HepG2 (cell line): ENCODE measurements at regions not wholly inside any gene's neighbourhood (a gene's known extent, or its start where the extent isn't known, plus 50 kb on each side); places are given as distances from the start of the nearest gene placed in this dataset.

Source experiments
- ELF1 ChIP-seq: sonication (generic); formaldehyde crosslinking; IDR thresholded peaks from 2 replicates; pipeline ENCODE4 v1.4.0; 2020; ENCODE audit warnings: missing genetic modification reagents
- FOXO1 ChIP-seq: sonication (generic); formaldehyde crosslinking; IDR thresholded peaks from 2 replicates; pipeline ENCODE4 v1.4.0; 2020; ENCODE audit warnings: missing genetic modification reagents
- NFKBIZ ChIP-seq: IDR thresholded peaks from 2 replicates; pipeline ENCODE4 v1.6.1; 2018; ENCODE audit warnings: missing genetic modification reagents, missing compliant biosample characterization
- PRMT3 ChIP-seq: sonication (generic); formaldehyde crosslinking; IDR thresholded peaks from 2 replicates; pipeline ENCODE4 v1.8.1; 2022; ENCODE audit warnings: low read depth, mild to moderate bottlenecking, moderate library complexity, missing genetic modification reagents, borderline replicate concordance
- ZNF343 ChIP-seq: sonication (generic); formaldehyde crosslinking; IDR thresholded peaks from 2 replicates; pipeline ENCODE4 v1.4.0; 2020; ENCODE audit warnings: mild to moderate bottlenecking, missing genetic modification reagents
- ZNF782 ChIP-seq: sonication (generic); formaldehyde crosslinking; IDR thresholded peaks from 2 replicates; pipeline ENCODE4 v1.4.0; 2020; ENCODE audit warnings: missing genetic modification reagents, mild to moderate bottlenecking, borderline replicate concordance
- ZNF788 ChIP-seq: sonication (generic); formaldehyde crosslinking; IDR thresholded peaks from 2 replicates; pipeline ENCODE4 v1.5.0; 2020; ENCODE audit warnings: mild to moderate bottlenecking, missing genetic modification reagents, borderline replicate concordance
- ZNF879 ChIP-seq: sonication (generic); formaldehyde crosslinking; IDR thresholded peaks from 2 replicates; pipeline ENCODE4 v1.8.1; 2023; ENCODE audit warnings: missing genetic modification reagents
- TF ChIP-seq, protein P1 (sequence below): sonication (generic); formaldehyde crosslinking; IDR thresholded peaks from 2 replicates; pipeline ENCODE4 v1.5.0; 2020; ENCODE audit warnings: mild to moderate bottlenecking, missing genetic modification reagents, borderline replicate concordance
- TF ChIP-seq, protein P2 (sequence below), 2 experiments: sonication (generic) in 1 of 2; formaldehyde crosslinking in 1 of 2; IDR thresholded peaks; 2 replicates each; pipeline versions ENCODE4 v1.4.0 to v1.6.1; 2018 to 2020; ENCODE audit warnings: missing genetic modification reagents in 2 of 2, borderline replicate concordance in 1 of 2, low read depth in 1 of 2, mild to moderate bottlenecking in 1 of 2, missing biosample characterization in 1 of 2
- TF ChIP-seq, protein P3 (sequence below): sonication (generic); formaldehyde crosslinking; IDR thresholded peaks from 2 replicates; pipeline ENCODE4 v1.8.0; 2022; ENCODE audit warnings: mild to moderate bottlenecking, missing genetic modification reagents; ENCODE audit not compliant: insufficient replicate concordance
- TF ChIP-seq, protein P4 (sequence below): IDR thresholded peaks from 2 replicates; pipeline ENCODE4 v1.6.1; 2018; ENCODE audit warnings: missing genetic modification reagents
- TF ChIP-seq, protein P5 (sequence below): sonication (generic); formaldehyde crosslinking; IDR thresholded peaks from 2 replicates; pipeline ENCODE4 v1.5.1; 2020; ENCODE audit warnings: mild to moderate bottlenecking, missing genetic modification reagents, borderline replicate concordance
- TF ChIP-seq, protein P6 (sequence below): sonication (generic); formaldehyde crosslinking; IDR thresholded peaks from 2 replicates; pipeline ENCODE4 v1.8.0; 2022; ENCODE audit warnings: missing genetic modification reagents, low read depth, mild to moderate bottlenecking, borderline replicate concordance

DNA sequence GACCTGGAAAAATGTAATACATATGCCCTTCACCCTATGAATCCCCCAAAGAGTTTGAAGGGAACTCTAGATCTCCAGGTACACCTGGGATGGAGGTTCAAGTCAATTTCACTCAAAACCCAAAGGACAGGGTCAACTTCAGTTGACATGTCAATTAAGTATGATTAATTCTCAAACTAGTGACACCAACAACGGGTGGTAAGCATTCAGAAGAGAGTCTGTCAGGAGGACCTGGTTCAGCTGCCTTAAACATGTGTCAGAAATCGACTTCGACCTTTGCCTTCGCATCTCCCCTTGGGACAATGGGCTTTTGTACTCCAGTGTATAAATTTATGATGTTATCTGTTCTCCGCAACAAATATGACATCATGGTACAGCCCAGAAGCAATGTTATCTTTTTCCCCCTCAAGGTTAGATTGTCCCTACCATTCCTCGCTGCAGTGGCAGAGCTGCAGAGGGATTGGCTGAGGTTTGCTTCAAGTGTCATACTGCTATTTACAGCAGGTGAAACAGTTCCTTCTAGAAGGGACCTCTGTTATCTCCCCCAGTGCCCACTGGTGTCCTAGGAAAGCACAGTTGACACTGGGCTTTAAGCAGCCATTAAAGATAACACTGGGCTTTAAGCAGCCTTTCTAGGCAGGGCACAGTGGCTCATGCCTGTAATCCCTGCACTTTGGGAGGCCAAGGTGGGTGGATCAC is 94.7 kb upstream of the SNX9 start (continued):
- TF ChIP-seq, protein P1, sequence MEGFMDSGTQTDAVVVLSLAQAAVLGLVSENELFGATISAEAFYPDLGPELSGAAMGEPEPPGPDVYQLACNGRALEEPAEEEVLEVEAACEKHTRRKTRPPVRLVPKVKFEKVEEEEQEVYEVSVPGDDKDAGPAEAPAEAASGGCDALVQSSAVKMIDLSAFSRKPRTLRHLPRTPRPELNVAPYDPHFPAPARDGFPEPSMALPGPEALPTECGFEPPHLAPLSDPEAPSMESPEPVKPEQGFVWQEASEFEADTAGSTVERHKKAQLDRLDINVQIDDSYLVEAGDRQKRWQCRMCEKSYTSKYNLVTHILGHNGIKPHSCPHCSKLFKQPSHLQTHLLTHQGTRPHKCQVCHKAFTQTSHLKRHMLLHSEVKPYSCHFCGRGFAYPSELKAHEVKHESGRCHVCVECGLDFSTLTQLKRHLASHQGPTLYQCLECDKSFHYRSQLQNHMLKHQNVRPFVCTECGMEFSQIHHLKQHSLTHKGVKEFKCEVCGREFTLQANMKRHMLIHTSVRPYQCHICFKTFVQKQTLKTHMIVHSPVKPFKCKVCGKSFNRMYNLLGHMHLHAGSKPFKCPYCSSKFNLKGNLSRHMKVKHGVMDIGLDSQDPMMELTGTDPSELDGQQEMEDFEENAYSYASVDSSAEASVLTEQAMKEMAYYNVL: peak; percentile 62; the same call in 1 of the 2 replicates
- TF ChIP-seq PRMT3 (CRISPR knock-in tag): 0 out of 2 replicates have a peak, but pooled peaks have one; percentile 70
- TF ChIP-seq ELF1 (CRISPR knock-in tag): no peak
- TF ChIP-seq, protein P2, sequence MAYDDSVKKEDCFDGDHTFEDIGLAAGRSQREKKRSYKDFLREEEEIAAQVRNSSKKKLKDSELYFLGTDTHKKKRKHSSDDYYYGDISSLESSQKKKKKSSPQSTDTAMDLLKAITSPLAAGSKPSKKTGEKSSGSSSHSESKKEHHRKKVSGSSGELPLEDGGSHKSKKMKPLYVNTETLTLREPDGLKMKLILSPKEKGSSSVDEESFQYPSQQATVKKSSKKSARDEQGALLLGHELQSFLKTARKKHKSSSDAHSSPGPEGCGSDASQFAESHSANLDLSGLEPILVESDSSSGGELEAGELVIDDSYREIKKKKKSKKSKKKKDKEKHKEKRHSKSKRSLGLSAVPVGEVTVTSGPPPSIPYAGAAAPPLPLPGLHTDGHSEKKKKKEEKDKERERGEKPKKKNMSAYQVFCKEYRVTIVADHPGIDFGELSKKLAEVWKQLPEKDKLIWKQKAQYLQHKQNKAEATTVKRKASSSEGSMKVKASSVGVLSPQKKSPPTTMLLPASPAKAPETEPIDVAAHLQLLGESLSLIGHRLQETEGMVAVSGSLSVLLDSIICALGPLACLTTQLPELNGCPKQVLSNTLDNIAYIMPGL (CRISPR knock-in tag; IDR thresholded peaks at IDR 0.05; ENCODE audit: borderline replicate concordance in 1 of 2, low read depth in 1 of 2): peak in 1 of 2 experiments; percentile 58; a peak in 1 of 4 replicates
- TF ChIP-seq ZNF782: no peak
- TF ChIP-seq NFKBIZ (CRISPR knock-in tag): 0 out of 2 replicates have a peak, but pooled peaks have one; percentile 23
- no peak for TF ChIP-seq ZNF343 (CRISPR knock-in tag)
- TF ChIP-seq, protein P3, sequence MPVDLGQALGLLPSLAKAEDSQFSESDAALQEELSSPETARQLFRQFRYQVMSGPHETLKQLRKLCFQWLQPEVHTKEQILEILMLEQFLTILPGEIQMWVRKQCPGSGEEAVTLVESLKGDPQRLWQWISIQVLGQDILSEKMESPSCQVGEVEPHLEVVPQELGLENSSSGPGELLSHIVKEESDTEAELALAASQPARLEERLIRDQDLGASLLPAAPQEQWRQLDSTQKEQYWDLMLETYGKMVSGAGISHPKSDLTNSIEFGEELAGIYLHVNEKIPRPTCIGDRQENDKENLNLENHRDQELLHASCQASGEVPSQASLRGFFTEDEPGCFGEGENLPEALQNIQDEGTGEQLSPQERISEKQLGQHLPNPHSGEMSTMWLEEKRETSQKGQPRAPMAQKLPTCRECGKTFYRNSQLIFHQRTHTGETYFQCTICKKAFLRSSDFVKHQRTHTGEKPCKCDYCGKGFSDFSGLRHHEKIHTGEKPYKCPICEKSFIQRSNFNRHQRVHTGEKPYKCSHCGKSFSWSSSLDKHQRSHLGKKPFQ (CRISPR knock-in tag): no peak
- TF ChIP-seq, protein P4, sequence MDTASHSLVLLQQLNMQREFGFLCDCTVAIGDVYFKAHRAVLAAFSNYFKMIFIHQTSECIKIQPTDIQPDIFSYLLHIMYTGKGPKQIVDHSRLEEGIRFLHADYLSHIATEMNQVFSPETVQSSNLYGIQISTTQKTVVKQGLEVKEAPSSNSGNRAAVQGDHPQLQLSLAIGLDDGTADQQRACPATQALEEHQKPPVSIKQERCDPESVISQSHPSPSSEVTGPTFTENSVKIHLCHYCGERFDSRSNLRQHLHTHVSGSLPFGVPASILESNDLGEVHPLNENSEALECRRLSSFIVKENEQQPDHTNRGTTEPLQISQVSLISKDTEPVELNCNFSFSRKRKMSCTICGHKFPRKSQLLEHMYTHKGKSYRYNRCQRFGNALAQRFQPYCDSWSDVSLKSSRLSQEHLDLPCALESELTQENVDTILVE: peak; percentile 75
- TF ChIP-seq ZNF788 (CRISPR knock-in tag): peak; percentile 41; the same call in 1 of the 2 replicates
- TF ChIP-seq, protein P5, sequence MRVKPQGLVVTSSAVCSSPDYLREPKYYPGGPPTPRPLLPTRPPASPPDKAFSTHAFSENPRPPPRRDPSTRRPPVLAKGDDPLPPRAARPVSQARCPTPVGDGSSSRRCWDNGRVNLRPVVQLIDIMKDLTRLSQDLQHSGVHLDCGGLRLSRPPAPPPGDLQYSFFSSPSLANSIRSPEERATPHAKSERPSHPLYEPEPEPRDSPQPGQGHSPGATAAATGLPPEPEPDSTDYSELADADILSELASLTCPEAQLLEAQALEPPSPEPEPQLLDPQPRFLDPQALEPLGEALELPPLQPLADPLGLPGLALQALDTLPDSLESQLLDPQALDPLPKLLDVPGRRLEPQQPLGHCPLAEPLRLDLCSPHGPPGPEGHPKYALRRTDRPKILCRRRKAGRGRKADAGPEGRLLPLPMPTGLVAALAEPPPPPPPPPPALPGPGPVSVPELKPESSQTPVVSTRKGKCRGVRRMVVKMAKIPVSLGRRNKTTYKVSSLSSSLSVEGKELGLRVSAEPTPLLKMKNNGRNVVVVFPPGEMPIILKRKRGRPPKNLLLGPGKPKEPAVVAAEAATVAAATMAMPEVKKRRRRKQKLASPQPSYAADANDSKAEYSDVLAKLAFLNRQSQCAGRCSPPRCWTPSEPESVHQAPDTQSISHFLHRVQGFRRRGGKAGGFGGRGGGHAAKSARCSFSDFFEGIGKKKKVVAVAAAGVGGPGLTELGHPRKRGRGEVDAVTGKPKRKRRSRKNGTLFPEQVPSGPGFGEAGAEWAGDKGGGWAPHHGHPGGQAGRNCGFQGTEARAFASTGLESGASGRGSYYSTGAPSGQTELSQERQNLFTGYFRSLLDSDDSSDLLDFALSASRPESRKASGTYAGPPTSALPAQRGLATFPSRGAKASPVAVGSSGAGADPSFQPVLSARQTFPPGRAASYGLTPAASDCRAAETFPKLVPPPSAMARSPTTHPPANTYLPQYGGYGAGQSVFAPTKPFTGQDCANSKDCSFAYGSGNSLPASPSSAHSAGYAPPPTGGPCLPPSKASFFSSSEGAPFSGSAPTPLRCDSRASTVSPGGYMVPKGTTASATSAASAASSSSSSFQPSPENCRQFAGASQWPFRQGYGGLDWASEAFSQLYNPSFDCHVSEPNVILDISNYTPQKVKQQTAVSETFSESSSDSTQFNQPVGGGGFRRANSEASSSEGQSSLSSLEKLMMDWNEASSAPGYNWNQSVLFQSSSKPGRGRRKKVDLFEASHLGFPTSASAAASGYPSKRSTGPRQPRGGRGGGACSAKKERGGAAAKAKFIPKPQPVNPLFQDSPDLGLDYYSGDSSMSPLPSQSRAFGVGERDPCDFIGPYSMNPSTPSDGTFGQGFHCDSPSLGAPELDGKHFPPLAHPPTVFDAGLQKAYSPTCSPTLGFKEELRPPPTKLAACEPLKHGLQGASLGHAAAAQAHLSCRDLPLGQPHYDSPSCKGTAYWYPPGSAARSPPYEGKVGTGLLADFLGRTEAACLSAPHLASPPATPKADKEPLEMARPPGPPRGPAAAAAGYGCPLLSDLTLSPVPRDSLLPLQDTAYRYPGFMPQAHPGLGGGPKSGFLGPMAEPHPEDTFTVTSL (CRISPR knock-in tag): peak; percentile 81; the same call in 1 of the 2 replicates
- TF ChIP-seq FOXO1 (CRISPR knock-in tag): peak; percentile 68; the same call in 1 of the 2 replicates
- TF ChIP-seq, protein P6, sequence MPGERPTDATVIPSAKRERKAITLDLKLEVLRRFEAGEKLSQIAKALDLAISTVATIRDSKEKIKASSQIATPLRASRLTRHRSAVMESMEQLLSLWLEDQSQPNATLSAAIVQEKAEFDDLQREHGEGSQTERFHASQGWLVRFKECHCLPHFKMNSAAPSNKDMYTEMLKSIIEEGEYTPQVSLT (CRISPR knock-in tag): no peak
- TF ChIP-seq ZNF879: no peak
